Vagina (tissue), 2 donors: ENCODE measurements at regions not wholly inside any gene's neighbourhood (a gene's known extent, or its start where the extent isn't known, plus 50 kb on each side); places are given as distances from the start of the nearest gene placed in this dataset.

Experiments
- DNase-seq, 2 donors: peaks; one replicate each; pipeline ENCODE4 v3.0.0-alpha.2; 2017; ENCODE audit errors: extremely low spot score in 2 of 2
- H3K27ac ChIP-seq: fragments of 200-600 bp; sonication (generic); one replicate; pipeline ENCODE4 v1.5.1; 2019
- H3K27me3 ChIP-seq: fragments of 200-600 bp; sonication (generic); one replicate; pipeline ENCODE4 v1.5.1; 2019
- H3K36me3 ChIP-seq, 2 donors: fragments of 200-600 bp; sonication (generic); one replicate each; pipeline ENCODE4 v1.5.1; 2017 to 2019
- H3K4me1 ChIP-seq: fragments of 200-600 bp; sonication (generic); one replicate; pipeline ENCODE4 v1.5.1; 2019
- H3K4me3 ChIP-seq, 2 donors: fragments of 200-600 bp; sonication (generic); 1 replicate in 1 of 2; 2 replicates in 1 of 2; pipeline ENCODE4 v1.5.1; 2016 to 2019
- H3K9me3 ChIP-seq: fragments of 200-600 bp; sonication (generic); one replicate; pipeline ENCODE4 v1.5.1; 2019
- CTCF ChIP-seq, 3 experiments: fragments of 450-650 bp in 2 of 3; fragments of 200-600 bp in 1 of 3; sonication (generic) in 1 of 3; IDR thresholded peaks; one replicate each; pipeline ENCODE4 v1.5.1; 2017 to 2019; ENCODE audit warnings: antibody characterized with exemption in 3 of 3, mild to moderate bottlenecking in 2 of 3, moderate library complexity in 2 of 3
- POLR2A ChIP-seq, 2 donors: fragments of 450-650 bp; IDR thresholded peaks; one replicate each; pipeline ENCODE4 v1.6.1; 2017; ENCODE audit warnings: antibody characterized with exemption in 2 of 2, mild to moderate bottlenecking in 2 of 2, moderate library complexity in 2 of 2
- POLR2AphosphoS5 ChIP-seq, 2 donors: sonication (generic); formaldehyde crosslinking; IDR thresholded peaks; one replicate each; pipeline ENCODE4 v1.9.0; 2017; ENCODE audit warnings: antibody characterized with exemption in 2 of 2, mild to moderate bottlenecking in 2 of 2, low read depth in 1 of 2; ENCODE audit not compliant: insufficient read depth in 1 of 2
- intact Hi-C: fragments of 100-400 bp; cut with DNase I; formaldehyde crosslinking; loops from one replicate; pipeline ENCODE4 v1.15.1; 2023

GRCh38 chr15:47565949-47566348 is 151.4 kb upstream of the SEMA6D start:
- no peak overlapping the region for H3K27ac ChIP-seq
- TF ChIP-seq POLR2AphosphoS5 (IDR thresholded peaks at IDR 0.05; ENCODE audit: insufficient read depth in 1 of 2, low read depth in 1 of 2) (no peak), CTCF (IDR thresholded peaks at IDR 0.05) (no peak), POLR2A (IDR thresholded peaks at IDR 0.05) (no peak)

GRCh38 chr15:47566610-47567009 is 150.7 kb upstream of the SEMA6D start:
- TF ChIP-seq POLR2A (IDR thresholded peaks at IDR 0.05): no peak
- intact Hi-C loops: no loop called here
- Histone ChIP-seq H3K27me3 (no peaks in the 10 kb centered on the region), H3K4me1 (no peaks in the 10 kb centered on the region), H3K27ac (no peak overlapping the region), H3K9me3 (no peaks in the 10 kb centered on the region), H3K36me3 (no peaks in the 10 kb centered on the region), H3K4me3 (no peak overlapping the region)
- no peak for DNase-seq

More at GRCh38 chr15:47565949-47566348, 151.4 kb upstream of the SEMA6D start:
- no peak for DNase-seq
- Histone ChIP-seq H3K36me3 (no peaks in the 10 kb centered on the region), H3K27me3 (no peaks in the 10 kb centered on the region), H3K9me3 (no peaks in the 10 kb centered on the region), H3K4me3 (no peak overlapping the region), H3K4me1 (no peaks in the 10 kb centered on the region)
- intact Hi-C loops: no loop called here

DNA sequence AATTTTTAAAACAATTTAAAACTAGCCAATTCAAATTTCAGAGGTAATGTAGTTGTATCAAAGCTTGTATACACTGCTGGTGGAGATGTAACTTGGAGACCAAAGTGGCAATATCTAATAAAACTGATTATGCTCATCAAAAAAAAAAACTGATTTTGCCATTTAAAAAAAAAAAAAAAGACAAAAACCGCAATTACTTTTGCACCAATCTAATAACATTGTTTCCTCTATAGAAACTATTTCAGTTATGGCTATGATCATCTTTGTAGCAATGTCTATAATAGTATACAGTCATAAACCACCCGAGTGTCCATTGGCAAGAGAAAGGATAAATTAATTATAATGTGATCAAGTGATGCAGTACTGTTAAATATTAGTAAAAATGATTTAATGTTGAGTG is 149.3 kb upstream of the SEMA6D start:
- no peaks in the 10 kb centered on the region for H3K27me3 ChIP-seq
- intact Hi-C loops: no loop called here
- H3K27ac ChIP-seq: no peak overlapping the region

DNA sequence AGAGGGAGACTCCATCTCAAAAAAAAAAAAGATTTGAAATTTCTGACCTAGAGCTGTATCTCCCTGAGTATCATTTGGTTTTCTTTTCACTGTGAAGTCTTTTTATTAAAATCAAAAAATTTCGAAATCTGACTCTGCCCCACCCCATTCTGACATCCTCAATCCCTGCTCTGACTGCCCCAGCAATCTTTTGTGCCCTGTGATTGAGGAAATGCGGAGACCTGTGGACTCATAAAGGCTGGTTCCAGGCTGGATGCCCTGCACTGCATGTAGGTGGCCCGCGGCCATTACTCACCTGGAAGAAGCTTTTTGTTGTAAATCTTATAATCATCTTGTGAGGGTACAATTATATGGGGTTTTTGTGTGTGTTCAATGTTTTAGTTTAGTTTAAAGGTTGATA is 147.3 kb upstream of the SEMA6D start:
- no peak for DNase-seq
- intact Hi-C loops: no loop called here
- H3K27me3 ChIP-seq: no peaks in the 10 kb centered on the region
- no peaks in the 10 kb centered on the region for H3K9me3 ChIP-seq
- H3K4me1 ChIP-seq: no peaks in the 10 kb centered on the region
- H3K36me3 ChIP-seq: no peaks in the 10 kb centered on the region
- TF ChIP-seq POLR2AphosphoS5 (IDR thresholded peaks at IDR 0.05; ENCODE audit: insufficient read depth in 1 of 2, low read depth in 1 of 2): no peak
- H3K4me3 ChIP-seq: no peak overlapping the region
- H3K27ac ChIP-seq: no peak overlapping the region

More for the DNA sequence above, 149.3 kb upstream of the SEMA6D start:
- no peak overlapping the region for H3K4me3 ChIP-seq
- DNase-seq: no peak
- H3K9me3 ChIP-seq: no peaks in the 10 kb centered on the region
- H3K36me3 ChIP-seq: no peaks in the 10 kb centered on the region
- no peaks in the 10 kb centered on the region for H3K4me1 ChIP-seq
- TF ChIP-seq CTCF (IDR thresholded peaks at IDR 0.05) (no peak), POLR2A (IDR thresholded peaks at IDR 0.05) (no peak), POLR2AphosphoS5 (IDR thresholded peaks at IDR 0.05; ENCODE audit: insufficient read depth in 1 of 2, low read depth in 1 of 2) (no peak)

DNA sequence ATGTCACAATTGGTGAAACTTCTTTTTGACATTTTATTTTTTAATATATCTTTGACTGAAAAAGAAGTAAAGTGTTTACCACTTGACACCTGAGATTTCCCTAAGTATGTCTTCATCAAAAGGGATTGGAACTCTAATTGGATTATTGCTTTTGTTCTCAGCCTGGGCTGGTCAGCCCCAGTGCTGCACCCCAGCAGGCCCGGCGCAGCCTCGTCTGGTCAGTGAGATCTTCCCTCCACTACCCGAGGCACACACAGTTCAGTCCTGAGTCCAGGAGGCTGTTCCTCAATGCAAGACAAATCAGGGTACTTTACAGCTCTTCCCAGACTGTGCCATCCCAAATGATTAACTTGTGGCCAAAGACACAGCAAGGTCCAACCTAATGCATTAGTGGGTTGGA is 146.9 kb upstream of the SEMA6D start:
- no peak for TF ChIP-seq POLR2A (IDR thresholded peaks at IDR 0.05)
- no peak for TF ChIP-seq POLR2AphosphoS5 (IDR thresholded peaks at IDR 0.05; ENCODE audit: insufficient read depth in 1 of 2, low read depth in 1 of 2)
- TF ChIP-seq CTCF (IDR thresholded peaks at IDR 0.05): no peak
- no peak overlapping the region for H3K4me3 ChIP-seq
- no peaks in the 10 kb centered on the region for H3K4me1 ChIP-seq
- H3K27me3 ChIP-seq: no peaks in the 10 kb centered on the region
- no peaks in the 10 kb centered on the region for H3K9me3 ChIP-seq
- DNase-seq: no peak
- H3K36me3 ChIP-seq: no peaks in the 10 kb centered on the region
- intact Hi-C loops: no loop called here
- H3K27ac ChIP-seq: no peak overlapping the region

DNA sequence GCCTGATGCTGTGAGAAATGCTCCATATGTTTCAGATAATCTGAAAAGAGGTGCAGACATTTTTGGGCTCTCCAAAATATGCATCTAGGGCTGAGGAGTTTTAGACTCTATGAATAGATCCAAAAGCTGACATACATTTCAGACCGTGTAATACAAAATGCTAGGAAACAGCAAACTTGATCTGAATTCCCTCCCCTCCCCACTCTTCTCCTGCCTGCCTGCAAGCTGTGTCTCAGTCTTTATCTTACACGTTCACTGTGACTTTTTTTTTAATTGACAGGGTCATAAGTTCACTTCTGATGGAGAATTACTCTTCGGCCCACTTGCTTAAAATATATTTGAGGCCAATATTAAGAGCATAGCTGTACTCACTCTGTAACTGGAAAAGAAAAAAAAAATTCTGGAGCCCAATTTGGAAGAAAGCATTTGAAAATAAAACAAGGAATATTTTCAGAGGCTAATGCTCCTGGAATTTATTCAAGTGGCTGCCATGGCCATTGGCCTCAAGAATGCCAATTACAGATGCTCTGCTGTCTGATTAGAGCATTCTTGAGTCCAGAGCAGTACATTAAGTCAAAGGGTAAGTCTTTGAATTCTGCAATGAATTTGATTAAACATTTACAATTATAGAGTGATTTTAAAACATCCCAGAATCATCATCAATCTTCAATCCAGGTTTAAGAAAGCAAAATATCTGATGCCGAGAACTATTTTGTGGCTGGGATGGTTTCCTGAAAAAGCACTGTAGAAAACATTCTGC is 146.2 kb upstream of the SEMA6D start:
- intact Hi-C loops: no loop called here
- H3K4me1 ChIP-seq: no peaks in the 10 kb centered on the region

More for the DNA sequence above, 146.2 kb upstream of the SEMA6D start:
- Histone ChIP-seq H3K27me3 (no peaks in the 10 kb centered on the region), H3K36me3 (no peaks in the 10 kb centered on the region), H3K4me3 (no peak overlapping the region), H3K9me3 (no peaks in the 10 kb centered on the region), H3K27ac (no peak overlapping the region)
- no peak for DNase-seq
- TF ChIP-seq POLR2AphosphoS5 (IDR thresholded peaks at IDR 0.05; ENCODE audit: insufficient read depth in 1 of 2, low read depth in 1 of 2) (no peak), POLR2A (IDR thresholded peaks at IDR 0.05) (no peak), CTCF (IDR thresholded peaks at IDR 0.05) (no peak)
